H9 (cell line): ENCODE measurements at regions not wholly inside any gene's neighbourhood (a gene's known extent, or its start where the extent isn't known, plus 50 kb on each side); places are given as distances from the start of the nearest gene placed in this dataset.

Experiments
- DNase-seq: peaks from one replicate; pipeline ENCODE4 v3.0.0-alpha.2; 2017
- H2AFZ ChIP-seq: one replicate; pipeline ENCODE4 v1.6.1; 2013; ENCODE audit warnings: mild to moderate bottlenecking, low read length, control low read depth, moderate library complexity
- H2AK5ac ChIP-seq: 2 replicates; pipeline ENCODE4 v1.6.1; 2013; ENCODE audit warnings: low read length, control low read depth, mixed read lengths; ENCODE audit not compliant: insufficient read length
- H2BK120ac ChIP-seq: one replicate; pipeline ENCODE4 v1.6.1; 2013; ENCODE audit warnings: low read depth, mild to moderate bottlenecking, low read length, control low read depth, inconsistent platforms; ENCODE audit not compliant: poor library complexity, severe bottlenecking
- H2BK12ac ChIP-seq: 2 replicates; pipeline ENCODE4 v1.6.1; 2013; ENCODE audit warnings: low read length, control low read depth, mixed read lengths, low read depth; ENCODE audit not compliant: insufficient read length
- H2BK15ac ChIP-seq: 2 replicates; pipeline ENCODE4 v1.6.1; 2013; ENCODE audit warnings: low read depth, low read length, control low read depth
- H2BK20ac ChIP-seq: one replicate; pipeline ENCODE4 v1.6.1; 2013; ENCODE audit warnings: low read depth, mild to moderate bottlenecking, low read length, control low read depth, inconsistent platforms; ENCODE audit not compliant: poor library complexity, severe bottlenecking
- H2BK5ac ChIP-seq: 2 replicates; pipeline ENCODE4 v1.6.1; 2013; ENCODE audit warnings: low read length, control low read depth, mixed read lengths; ENCODE audit not compliant: insufficient read length
- H3K14ac ChIP-seq: 2 replicates; pipeline ENCODE4 v1.6.1; 2013; ENCODE audit warnings: low read length, control low read depth; ENCODE audit not compliant: insufficient read depth
- H3K18ac ChIP-seq: 2 replicates; pipeline ENCODE4 v1.6.1; 2013; ENCODE audit warnings: low read depth, mild to moderate bottlenecking, mixed read lengths, low read length, control low read depth; ENCODE audit not compliant: insufficient read length
- H3K23ac ChIP-seq: 2 replicates; pipeline ENCODE4 v1.6.1; 2013; ENCODE audit warnings: low read length, control low read depth, mixed read lengths, low read depth; ENCODE audit not compliant: insufficient read length
- H3K23me2 ChIP-seq: 2 replicates; pipeline ENCODE4 v1.6.1; 2013; ENCODE audit warnings: low read depth, mild to moderate bottlenecking, mixed read lengths, low read length, control low read depth; ENCODE audit not compliant: insufficient read length, poor library complexity, severe bottlenecking
- H3K27ac ChIP-seq: 2 replicates; pipeline ENCODE4 v1.5.1; 2013; ENCODE audit warnings: low read length, control low read depth, mixed read lengths, low read depth; ENCODE audit not compliant: insufficient read length
- H3K27me3 ChIP-seq: 2 replicates; pipeline ENCODE4 v1.6.1; 2013; ENCODE audit warnings: low read length, control low read depth, inconsistent platforms; ENCODE audit not compliant: insufficient read depth
- H3K4ac ChIP-seq: 2 replicates; pipeline ENCODE4 v1.6.1; 2013; ENCODE audit warnings: low read depth, mild to moderate bottlenecking, control low read depth, inconsistent platforms, low read length, moderate library complexity
- H3K4me1 ChIP-seq: 2 replicates; pipeline ENCODE4 v1.6.1; 2013; ENCODE audit warnings: low read length, control low read depth, inconsistent platforms; ENCODE audit not compliant: insufficient read depth
- H3K4me2 ChIP-seq: 2 replicates; pipeline ENCODE4 v1.6.1; 2013; ENCODE audit warnings: low read length, control low read depth, mixed read lengths; ENCODE audit not compliant: insufficient read length, insufficient read depth
- H3K56ac ChIP-seq: 2 replicates; pipeline ENCODE4 v1.6.1; 2013; ENCODE audit warnings: low read depth, mild to moderate bottlenecking, mixed read lengths, low read length, control low read depth; ENCODE audit not compliant: insufficient read length
- H3K79me1 ChIP-seq: 2 replicates; pipeline ENCODE4 v1.6.1; 2013; ENCODE audit warnings: low read depth, mild to moderate bottlenecking, moderate library complexity, low read length, control low read depth, inconsistent platforms; ENCODE audit not compliant: insufficient read depth, poor library complexity, severe bottlenecking
- H3K79me2 ChIP-seq: 2 replicates; pipeline ENCODE4 v1.6.1; 2013; ENCODE audit warnings: low read length, control low read depth, inconsistent platforms; ENCODE audit not compliant: insufficient read depth
- H3K9ac ChIP-seq: 2 replicates; pipeline ENCODE4 v1.6.1; 2013; ENCODE audit warnings: low read length, control low read depth, mixed read lengths; ENCODE audit not compliant: insufficient read length; ENCODE audit errors: extremely low read depth
- H3K9me3 ChIP-seq: one replicate; pipeline ENCODE4 v1.6.1; 2013; ENCODE audit warnings: low read depth, low read length, inconsistent platforms; ENCODE audit not compliant: control insufficient read depth
- H3T11ph ChIP-seq: one replicate; pipeline ENCODE4 v1.6.1; 2013; ENCODE audit warnings: mild to moderate bottlenecking, low read length, control low read depth, inconsistent platforms
- H4K20me1 ChIP-seq: one replicate; pipeline ENCODE4 v1.6.1; 2013; ENCODE audit not compliant: control insufficient read depth, insufficient read length, insufficient read depth
- H4K5ac ChIP-seq: 2 replicates; pipeline ENCODE4 v1.6.1; 2013; ENCODE audit warnings: low read depth, mild to moderate bottlenecking, mixed read lengths, low read length, control low read depth; ENCODE audit not compliant: insufficient read length
- H4K8ac ChIP-seq: replicated peaks from 2 replicates; pipeline ENCODE4 v1.6.1; 2013; ENCODE audit warnings: low read length, control low read depth, mixed read lengths, low read depth; ENCODE audit not compliant: insufficient read length
- H4K91ac ChIP-seq: 2 replicates; pipeline ENCODE4 v1.6.1; 2013; ENCODE audit warnings: low read depth, mild to moderate bottlenecking, moderate library complexity, mixed read lengths, low read length, control low read depth; ENCODE audit not compliant: insufficient read length
- H3K27ac Mint-ChIP-seq, 3 experiments: 2 replicates in 2 of 3; 3 replicates in 1 of 3; pipeline ENCODE4 v1.8.0; 2020 to 2021; ENCODE audit warnings: mixed read lengths in 3 of 3, mild to moderate bottlenecking in 1 of 3, moderate library complexity in 1 of 3
- H3K27me3 Mint-ChIP-seq: 2 replicates; pipeline ENCODE4 v1.8.0; 2021; ENCODE audit warnings: low read depth, mild to moderate bottlenecking, moderate library complexity, mixed read lengths
- H3K36me3 Mint-ChIP-seq, 3 experiments: 2 replicates in 2 of 3; 3 replicates in 1 of 3; pipeline ENCODE4 v1.8.0; 2020 to 2021; ENCODE audit warnings: low read depth in 3 of 3, mixed read lengths in 3 of 3; ENCODE audit not compliant: insufficient read depth in 1 of 3
- H3K4me1 Mint-ChIP-seq, 2 experiments: 2 replicates each; pipeline ENCODE4 v1.8.0; 2020; ENCODE audit warnings: mixed read lengths in 2 of 2
- H3K4me3 Mint-ChIP-seq, 2 experiments: 2 replicates in 1 of 2; 3 replicates in 1 of 2; pipeline ENCODE4 v1.8.0; 2020 to 2021; ENCODE audit warnings: mild to moderate bottlenecking in 2 of 2, mixed read lengths in 2 of 2, moderate library complexity in 1 of 2
- H3K9me3 Mint-ChIP-seq, 2 experiments: 2 replicates in 1 of 2; 3 replicates in 1 of 2; pipeline ENCODE4 v1.8.0; 2020; ENCODE audit warnings: mild to moderate bottlenecking in 2 of 2, mixed read lengths in 2 of 2, moderate library complexity in 1 of 2
- CTCF ChIP-seq: fragments of 200-600 bp; sonication (generic); conservative IDR thresholded peaks from 3 replicates; pipeline ENCODE4 v1.8.0; 2021; ENCODE audit warnings: antibody characterized with exemption, mild to moderate bottlenecking
- WGBS: extraction: QIAGEN DNeasy Blood & Tissue Kit; methylation state at CpG from one replicate; pipeline ENCODE4 v1.1.7; 2013; ENCODE audit warnings: missing lambda C conversion rate, low lambda C conversion rate, mixed read lengths; ENCODE audit not compliant: insufficient read length; ENCODE audit errors: extremely low coverage; 5-methylcytosine and 5-hydroxymethylcytosine counted together

- Histone ChIP-seq H3K9ac (no peak overlapping the region), H3T11ph (no peak overlapping the region), H4K91ac (no peak overlapping the region), H2BK12ac (no peak overlapping the region), H3K56ac (no peak overlapping the region), H2AFZ (no peak overlapping the region), H3K23me2 (no peaks in the 10 kb centered on the region), H3K18ac (no peak overlapping the region), H3K27ac (no peak overlapping the region), H2BK5ac (no peak overlapping the region), H4K8ac (no peak overlapping the region), H3K23ac (no peak overlapping the region), H2BK20ac (no peak overlapping the region), H3K79me2 (no peaks in the 10 kb centered on the region), H3K14ac (no peak overlapping the region), H2BK120ac (no peak overlapping the region), H3K4ac (no peak overlapping the region), H2AK5ac (no peak overlapping the region), H3K9me3 (no peaks in the 10 kb centered on the region), H2BK15ac (no peak overlapping the region), H3K4me2 (no peak overlapping the region), H3K27me3 (no peaks in the 10 kb centered on the region), H4K20me1 (no peaks in the 10 kb centered on the region), H3K4me1 (no peaks in the 10 kb centered on the region), H4K5ac (no peak overlapping the region), H3K79me1 (no peaks in the 10 kb centered on the region)
- peaks cover 0 to 2% of the 10 kb centered on the region in 2 experiments; a peak in 1 of 4 replicates for H3K4me1 Mint-ChIP-seq
- H3K27ac Mint-ChIP-seq = no peak overlapping the region
- no peak overlapping the region for H3K4me3 Mint-ChIP-seq
- no peak for DNase-seq
- TF ChIP-seq CTCF = no peak
- no peaks in the 10 kb centered on the region; the same call in 1 of the 2 replicates for H3K27me3 Mint-ChIP-seq
- no peaks in the 10 kb centered on the region for H3K36me3 Mint-ChIP-seq
- no CpG with 5 or more reads among the region's 1 CpG for WGBS
- no peaks in the 10 kb centered on the region for H3K9me3 Mint-ChIP-seq
Measured at GRCh38 chr5:20498102-20498501, 510.1 kb upstream of the CDH18 start.
